ENCODE measurements at regions not wholly inside any gene's neighbourhood (a gene's known extent, or its start where the extent isn't known, plus 50 kb on each side); places are given as distances from the start of the nearest gene placed in this dataset.

- no peak overlapping the region for H3K27ac ChIP-seq (ENCODE audit: low read depth in 1 of 2, low read length in 1 of 2)
- no peaks in the 10 kb centered on the region for H3K4me1 ChIP-seq (ENCODE audit: control insufficient read depth in 5 of 5, insufficient read depth in 5 of 5, low read length in 5 of 5)
- DNase-seq (no peak), ATAC-seq (ENCODE audit: insufficient read depth, low FRiP score) (no peak)
- TF ChIP-seq CTCF (IDR thresholded peaks at IDR 0.05; ENCODE audit: control extremely low read depth, extremely low read depth), result no peak
- H3K27me3 ChIP-seq (ENCODE audit: control insufficient read depth in 3 of 3, insufficient read depth in 3 of 3, low read length in 2 of 3), result no peaks in the 10 kb centered on the region
- H3K9ac ChIP-seq (ENCODE audit: insufficient read depth in 1 of 2, low read length in 2 of 2), result no peak overlapping the region
- H3K9me3 ChIP-seq (ENCODE audit: control insufficient read depth in 4 of 4, insufficient read depth in 3 of 4, low read length in 3 of 4), result no peaks in the 10 kb centered on the region
- 92 to 98% methylated on average over 1 of the region's 1 CpG for WGBS, 2 donors
- no peaks in the 10 kb centered on the region for H3K36me3 ChIP-seq (ENCODE audit: control insufficient read depth in 4 of 4, insufficient read depth in 4 of 4, low read length in 4 of 4)
- H3K4me3 ChIP-seq, result no peak overlapping the region
These were observed 1543.9 kb downstream of the KCNT2 start for GRCh38 chr1:195064358-195064757.

- Histone ChIP-seq H3K9ac (ENCODE audit: insufficient read depth in 1 of 2, low read length in 2 of 2) (no peak overlapping the region), H3K27ac (ENCODE audit: low read depth in 1 of 2, low read length in 1 of 2) (no peak overlapping the region), H3K4me1 (ENCODE audit: control insufficient read depth in 5 of 5, insufficient read depth in 5 of 5, low read length in 5 of 5) (no peaks in the 10 kb centered on the region), H3K4me3 (no peak overlapping the region), H3K27me3 (ENCODE audit: control insufficient read depth in 3 of 3, insufficient read depth in 3 of 3, low read length in 2 of 3) (no peaks in the 10 kb centered on the region), H3K9me3 (ENCODE audit: control insufficient read depth in 4 of 4, insufficient read depth in 3 of 4, low read length in 3 of 4) (peaks cover 0 to 8% (median 0%) of the 10 kb centered on the region in 4 donors), H3K36me3 (ENCODE audit: control insufficient read depth in 4 of 4, insufficient read depth in 4 of 4, low read length in 4 of 4) (no peaks in the 10 kb centered on the region)
- ATAC-seq (ENCODE audit: insufficient read depth, low FRiP score) (no peak), DNase-seq (no peak)
- TF ChIP-seq CTCF (IDR thresholded peaks at IDR 0.05; ENCODE audit: control extremely low read depth, extremely low read depth), result no peak
- WGBS, 2 donors, result 95 to 96% methylated on average over 27 of the region's 27 CpGs
These were observed 1554.0 kb downstream of the KCNT2 start for GRCh38 chr1:195054217-195054687.

- no peak overlapping the region for H3K4me3 ChIP-seq
- no peak for TF ChIP-seq CTCF (IDR thresholded peaks at IDR 0.05; ENCODE audit: control extremely low read depth, extremely low read depth)
- 48 to 50% methylated on average over 2 of the region's 2 CpGs for WGBS, 2 donors
- peaks cover 0 to 8% (median 0%) of the 10 kb centered on the region in 4 donors for H3K9me3 ChIP-seq (ENCODE audit: control insufficient read depth in 4 of 4, insufficient read depth in 3 of 4, low read length in 3 of 4)
- H3K27ac ChIP-seq (ENCODE audit: low read depth in 1 of 2, low read length in 1 of 2), result no peak overlapping the region
- DNase-seq, result no peak
- no peak for ATAC-seq (ENCODE audit: insufficient read depth, low FRiP score)
- no peaks in the 10 kb centered on the region for H3K4me1 ChIP-seq (ENCODE audit: control insufficient read depth in 5 of 5, insufficient read depth in 5 of 5, low read length in 5 of 5)
- no peaks in the 10 kb centered on the region for H3K27me3 ChIP-seq (ENCODE audit: control insufficient read depth in 3 of 3, insufficient read depth in 3 of 3, low read length in 2 of 3)
- H3K36me3 ChIP-seq (ENCODE audit: control insufficient read depth in 4 of 4, insufficient read depth in 4 of 4, low read length in 4 of 4), result no peaks in the 10 kb centered on the region
- H3K9ac ChIP-seq (ENCODE audit: insufficient read depth in 1 of 2, low read length in 2 of 2), result no peak overlapping the region
These were observed 1554.8 kb downstream of the KCNT2 start for GRCh38 chr1:195053478-195053877.

- Histone ChIP-seq H3K9me3 (ENCODE audit: control insufficient read depth in 4 of 4, insufficient read depth in 3 of 4, low read length in 3 of 4) (no peaks in the 10 kb centered on the region), H3K36me3 (ENCODE audit: control insufficient read depth in 4 of 4, insufficient read depth in 4 of 4, low read length in 4 of 4) (no peaks in the 10 kb centered on the region), H3K27ac (ENCODE audit: low read depth in 1 of 2, low read length in 1 of 2) (no peak overlapping the region), H3K27me3 (ENCODE audit: control insufficient read depth in 3 of 3, insufficient read depth in 3 of 3, low read length in 2 of 3) (no peaks in the 10 kb centered on the region), H3K4me3 (no peak overlapping the region), H3K9ac (ENCODE audit: insufficient read depth in 1 of 2, low read length in 2 of 2) (no peak overlapping the region), H3K4me1 (ENCODE audit: control insufficient read depth in 5 of 5, insufficient read depth in 5 of 5, low read length in 5 of 5) (no peaks in the 10 kb centered on the region)
- DNase-seq (no peak), ATAC-seq (ENCODE audit: insufficient read depth, low FRiP score) (no peak)
- no peak for TF ChIP-seq CTCF (IDR thresholded peaks at IDR 0.05; ENCODE audit: control extremely low read depth, extremely low read depth)
- 68 to 88% methylated on average over 2 of the region's 2 CpGs for WGBS, 2 donors
These were observed 1560.5 kb downstream of the KCNT2 start for GRCh38 chr1:195047772-195048171.

All from lung (tissue), 11 donors.